ENCODE measurements at regions not wholly inside any gene's neighbourhood (a gene's known extent, or its start where the extent isn't known, plus 50 kb on each side); places are given as distances from the start of the nearest gene placed in this dataset.

GRCh38 chr6:150651808-150652470, 52.3 kb downstream of the PLEKHG1 start:
- no peaks in the 10 kb centered on the region for H3K9me3 ChIP-seq (ENCODE audit: low read depth, low read length)
- TF ChIP-seq, protein P1, sequence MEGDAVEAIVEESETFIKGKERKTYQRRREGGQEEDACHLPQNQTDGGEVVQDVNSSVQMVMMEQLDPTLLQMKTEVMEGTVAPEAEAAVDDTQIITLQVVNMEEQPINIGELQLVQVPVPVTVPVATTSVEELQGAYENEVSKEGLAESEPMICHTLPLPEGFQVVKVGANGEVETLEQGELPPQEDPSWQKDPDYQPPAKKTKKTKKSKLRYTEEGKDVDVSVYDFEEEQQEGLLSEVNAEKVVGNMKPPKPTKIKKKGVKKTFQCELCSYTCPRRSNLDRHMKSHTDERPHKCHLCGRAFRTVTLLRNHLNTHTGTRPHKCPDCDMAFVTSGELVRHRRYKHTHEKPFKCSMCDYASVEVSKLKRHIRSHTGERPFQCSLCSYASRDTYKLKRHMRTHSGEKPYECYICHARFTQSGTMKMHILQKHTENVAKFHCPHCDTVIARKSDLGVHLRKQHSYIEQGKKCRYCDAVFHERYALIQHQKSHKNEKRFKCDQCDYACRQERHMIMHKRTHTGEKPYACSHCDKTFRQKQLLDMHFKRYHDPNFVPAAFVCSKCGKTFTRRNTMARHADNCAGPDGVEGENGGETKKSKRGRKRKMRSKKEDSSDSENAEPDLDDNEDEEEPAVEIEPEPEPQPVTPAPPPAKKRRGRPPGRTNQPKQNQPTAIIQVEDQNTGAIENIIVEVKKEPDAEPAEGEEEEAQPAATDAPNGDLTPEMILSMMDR (IDR thresholded peaks at IDR 0.05; ENCODE audit: extremely low read depth, low read depth, low read length), result no peak
- H3K79me2 ChIP-seq (ENCODE audit: insufficient read depth, low read length), result no peaks in the 10 kb centered on the region
- H3K27me3 ChIP-seq (ENCODE audit: insufficient read depth, low read length), result no peaks in the 10 kb centered on the region
- no peak overlapping the region for H3K27ac ChIP-seq (ENCODE audit: low read depth, low read length)
- no peaks in the 10 kb centered on the region for H4K20me1 ChIP-seq (ENCODE audit: insufficient read depth, low read length)
- H3K4me3 ChIP-seq (ENCODE audit: insufficient read depth, low read length), result no peak overlapping the region
- H2AFZ ChIP-seq (ENCODE audit: low read length), result no peak overlapping the region
- no peaks in the 10 kb centered on the region for H3K36me3 ChIP-seq (ENCODE audit: insufficient read depth, low read length)
- no peak overlapping the region for H3K4me2 ChIP-seq (ENCODE audit: insufficient read depth, low read length)
- DNase-seq (ENCODE audit: insufficient read length, low spot score, missing footprints), result no peak
- H3K4me1 ChIP-seq (ENCODE audit: insufficient read depth, low read length), result no peaks in the 10 kb centered on the region

DNA sequence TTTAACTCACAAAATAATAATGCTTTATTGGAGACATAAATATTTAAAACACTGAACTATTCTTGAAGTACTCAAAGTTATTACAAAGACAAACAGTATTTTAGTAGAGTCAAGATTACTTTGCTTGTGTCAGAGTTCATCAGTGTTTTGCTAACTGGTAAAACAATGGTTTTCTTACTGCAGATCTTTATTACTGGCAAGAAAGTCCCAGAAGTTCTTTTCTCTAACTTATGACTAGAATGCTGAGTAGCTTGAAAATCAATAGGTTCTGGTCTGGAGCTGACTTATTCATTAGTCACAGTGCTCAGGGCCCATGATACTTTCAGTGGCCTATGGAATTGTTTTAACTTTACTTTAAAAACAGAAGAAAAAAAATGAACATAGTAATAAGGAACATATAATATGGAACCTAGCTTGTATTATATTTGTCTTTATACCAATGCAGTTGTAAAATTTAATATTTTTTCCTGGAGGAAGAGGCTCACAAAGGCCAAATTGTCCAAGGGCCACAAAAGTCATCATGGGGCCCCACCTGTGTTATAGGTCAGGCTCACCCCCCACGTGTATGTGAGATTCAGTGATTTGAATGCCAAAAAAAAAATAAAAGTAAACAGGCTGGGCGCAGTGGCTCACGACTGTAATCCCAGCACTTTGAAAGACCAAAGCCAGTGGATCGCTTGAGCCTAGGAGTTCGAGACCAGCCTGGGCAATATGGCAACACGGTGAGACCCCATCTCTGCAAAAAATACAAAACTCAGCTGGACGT, 53.3 kb downstream of the PLEKHG1 start:
- no peak overlapping the region for H2AFZ ChIP-seq (ENCODE audit: low read length)
- no peaks in the 10 kb centered on the region for H3K79me2 ChIP-seq (ENCODE audit: insufficient read depth, low read length)
- no peak for DNase-seq (ENCODE audit: insufficient read length, low spot score, missing footprints)
- H3K4me3 ChIP-seq (ENCODE audit: insufficient read depth, low read length), result no peak overlapping the region
- no peaks in the 10 kb centered on the region for H3K9me3 ChIP-seq (ENCODE audit: low read depth, low read length)
- H3K4me2 ChIP-seq (ENCODE audit: insufficient read depth, low read length), result no peak overlapping the region
- TF ChIP-seq, protein P1 (IDR thresholded peaks at IDR 0.05; ENCODE audit: extremely low read depth, low read depth, low read length), result no peak
- H4K20me1 ChIP-seq (ENCODE audit: insufficient read depth, low read length), result no peaks in the 10 kb centered on the region
- no peaks in the 10 kb centered on the region for H3K36me3 ChIP-seq (ENCODE audit: insufficient read depth, low read length)
- H3K27ac ChIP-seq (ENCODE audit: low read depth, low read length), result no peak overlapping the region
- no peaks in the 10 kb centered on the region for H3K27me3 ChIP-seq (ENCODE audit: insufficient read depth, low read length)
- no peaks in the 10 kb centered on the region for H3K4me1 ChIP-seq (ENCODE audit: insufficient read depth, low read length)

DNA sequence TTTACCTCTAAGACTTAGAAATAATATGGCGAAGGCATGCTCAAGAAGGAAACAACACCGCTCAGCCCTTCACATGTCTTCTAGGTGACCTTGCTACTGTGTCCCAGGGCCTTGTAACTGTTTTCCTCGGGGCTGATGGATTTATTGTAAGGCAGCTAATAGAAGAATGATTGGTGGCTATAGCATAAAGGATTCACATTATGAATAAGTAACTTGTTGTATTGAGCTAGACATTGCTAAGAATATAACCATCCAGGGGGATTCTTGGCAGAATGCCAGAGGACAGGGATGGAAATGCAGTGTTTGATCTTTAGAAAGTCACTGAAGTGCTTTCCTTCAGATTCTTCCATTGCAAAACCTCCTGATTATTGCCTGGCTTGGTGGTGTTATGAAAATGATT, 54.9 kb downstream of the PLEKHG1 start:
- TF ChIP-seq, protein P1 (IDR thresholded peaks at IDR 0.05; ENCODE audit: extremely low read depth, low read depth, low read length), result no peak
- no peak for DNase-seq (ENCODE audit: insufficient read length, low spot score, missing footprints)
- H4K20me1 ChIP-seq (ENCODE audit: insufficient read depth, low read length), result no peaks in the 10 kb centered on the region
- H3K9me3 ChIP-seq (ENCODE audit: low read depth, low read length), result no peaks in the 10 kb centered on the region
- H3K4me1 ChIP-seq (ENCODE audit: insufficient read depth, low read length), result no peaks in the 10 kb centered on the region
- H3K36me3 ChIP-seq (ENCODE audit: insufficient read depth, low read length), result no peaks in the 10 kb centered on the region
- no peaks in the 10 kb centered on the region for H3K27me3 ChIP-seq (ENCODE audit: insufficient read depth, low read length)
- H3K4me2 ChIP-seq (ENCODE audit: insufficient read depth, low read length), result no peak overlapping the region
- H3K79me2 ChIP-seq (ENCODE audit: insufficient read depth, low read length), result no peaks in the 10 kb centered on the region
- H3K27ac ChIP-seq (ENCODE audit: low read depth, low read length), result no peak overlapping the region
- no peak overlapping the region for H3K4me3 ChIP-seq (ENCODE audit: insufficient read depth, low read length)
- H2AFZ ChIP-seq (ENCODE audit: low read length), result no peak overlapping the region

DNA sequence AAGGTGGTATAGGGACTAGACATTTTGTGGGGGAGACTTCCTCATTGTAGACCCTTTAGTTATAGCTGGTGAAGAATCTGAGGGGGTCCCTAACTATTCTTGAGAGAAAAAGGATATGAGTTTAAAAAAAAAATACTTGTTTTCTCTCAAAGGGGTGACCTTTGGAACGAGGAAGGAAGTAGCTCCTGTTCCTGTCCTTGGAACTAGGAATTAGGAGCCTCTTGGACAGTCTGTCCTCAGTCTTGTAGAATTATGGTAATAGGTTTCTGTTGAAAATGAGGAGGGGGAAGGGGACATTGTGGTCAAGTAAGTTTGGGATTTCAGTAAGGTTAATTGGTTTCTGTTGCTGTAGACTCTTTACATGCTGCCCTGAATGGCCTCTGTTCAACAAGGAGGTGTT, 56.5 kb downstream of the PLEKHG1 start:
- no peak overlapping the region for H3K4me3 ChIP-seq (ENCODE audit: insufficient read depth, low read length)
- no peak overlapping the region for H3K4me2 ChIP-seq (ENCODE audit: insufficient read depth, low read length)
- no peaks in the 10 kb centered on the region for H3K4me1 ChIP-seq (ENCODE audit: insufficient read depth, low read length)
- DNase-seq (ENCODE audit: insufficient read length, low spot score, missing footprints), result no peak
- no peaks in the 10 kb centered on the region for H4K20me1 ChIP-seq (ENCODE audit: insufficient read depth, low read length)
- H3K27ac ChIP-seq (ENCODE audit: low read depth, low read length), result no peak overlapping the region
- H3K9me3 ChIP-seq (ENCODE audit: low read depth, low read length), result no peaks in the 10 kb centered on the region
- no peaks in the 10 kb centered on the region for H3K36me3 ChIP-seq (ENCODE audit: insufficient read depth, low read length)
- no peaks in the 10 kb centered on the region for H3K79me2 ChIP-seq (ENCODE audit: insufficient read depth, low read length)
- TF ChIP-seq, protein P1 (IDR thresholded peaks at IDR 0.05; ENCODE audit: extremely low read depth, low read depth, low read length), result no peak
- H3K27me3 ChIP-seq (ENCODE audit: insufficient read depth, low read length), result no peaks in the 10 kb centered on the region
- H2AFZ ChIP-seq (ENCODE audit: low read length), result no peak overlapping the region

All from osteoblast (primary cell).